B cell (primary cell): ENCODE measurements at regions not wholly inside any gene's neighbourhood (a gene's known extent, or its start where the extent isn't known, plus 50 kb on each side); places are given as distances from the start of the nearest gene placed in this dataset.

Source experiments
- ATAC-seq: fragments of 200-7000 bp; cut with Tn5 transposase; one replicate; pipeline ENCODE4 v1.10.0; 2021; ENCODE audit warnings: low read depth, mild to moderate bottlenecking, moderate number of reproducible peaks, moderate library complexity
- CTCF ChIA-PET: fragments of 350-600 bp; sonication (Branson Sonifier 250); formaldehyde crosslinking; loops from one replicate; lab custom pipeline; 2021; ENCODE audit warnings: antibody characterized with exemption, inconsistent platforms; lab: Charles Lee
- POLR2A ChIA-PET: fragments of 350-600 bp; sonication (Branson Sonifier 250); formaldehyde crosslinking; loops from one replicate; lab custom pipeline; 2021; ENCODE audit warnings: antibody characterized with exemption; lab: Charles Lee
- DNase-seq: peaks from one replicate; pipeline ENCODE4 v3.0.0; 2013
- H2AFZ ChIP-seq: 2 replicates; pipeline ENCODE4 v1.6.1; 2012; ENCODE audit warnings: mild to moderate bottlenecking, low read depth, low read length; ENCODE audit not compliant: insufficient read depth, poor library complexity, severe bottlenecking
- H3K27ac ChIP-seq, 2 donors: 1 replicate in 1 of 2; 2 replicates in 1 of 2; pipeline ENCODE4 v1.5.1; 2012 to 2013; ENCODE audit warnings: low read length in 2 of 2, mild to moderate bottlenecking in 2 of 2, moderate library complexity in 1 of 2
- H3K27me3 ChIP-seq, 4 experiments: fragments of 200-600 bp in 1 of 4; sonication (generic) in 1 of 4; replicated peaks in 1 of 4; 1 replicate in 2 of 4; 2 replicates in 2 of 4; pipeline versions ENCODE4 v1.6.1 to v1.7.0; 2013 to 2016; ENCODE audit warnings: low read length in 3 of 4, mild to moderate bottlenecking in 2 of 4, mixed read lengths in 1 of 4, moderate library complexity in 1 of 4; ENCODE audit not compliant: insufficient read depth in 4 of 4, control insufficient read depth in 3 of 4; ENCODE audit errors: control extremely low read depth in 1 of 4
- H3K36me3 ChIP-seq, 2 experiments: replicated peaks in 1 of 2; 1 replicate in 1 of 2; 2 replicates in 1 of 2; pipeline versions ENCODE4 v1.6.1 to v1.7.1; 2013; ENCODE audit warnings: low read length in 1 of 2; ENCODE audit not compliant: insufficient read depth in 2 of 2, control insufficient read depth in 1 of 2; ENCODE audit errors: control extremely low read depth in 1 of 2, extremely low read depth in 1 of 2
- H3K4me1 ChIP-seq, 2 donors: fragments of 200-600 bp in 1 of 2; sonication (generic) in 1 of 2; 1 replicate in 1 of 2; 2 replicates in 1 of 2; pipeline versions ENCODE4 v1.5.1 to v1.6.1; 2013 to 2017; ENCODE audit warnings: low read length in 2 of 2; ENCODE audit not compliant: control insufficient read depth in 2 of 2, insufficient read depth in 2 of 2
- H3K4me2 ChIP-seq: replicated peaks from 2 replicates; pipeline ENCODE3; 2012; ENCODE audit warnings: mild to moderate bottlenecking, low read depth, low read length; ENCODE audit not compliant: poor library complexity, severe bottlenecking
- H3K4me3 ChIP-seq, 5 experiments: fragments of 200-600 bp in 1 of 5; sonication (generic) in 1 of 5; 1 replicate in 3 of 5; 2 replicates in 2 of 5; pipeline versions ENCODE4 v1.5.1 to v1.7.0; 2011 to 2016; ENCODE audit warnings: low read length in 4 of 5, mild to moderate bottlenecking in 4 of 5, low read depth in 2 of 5, control low read depth in 1 of 5, moderate library complexity in 1 of 5; ENCODE audit not compliant: insufficient read depth in 1 of 5; ENCODE audit errors: control extremely low read depth in 1 of 5, extremely low read depth in 1 of 5
- H3K79me2 ChIP-seq: fragments of 200-600 bp; sonication (generic); one replicate; pipeline ENCODE4 v1.6.0; 2016; ENCODE audit warnings: low read length; ENCODE audit not compliant: control insufficient read depth, insufficient read depth
- H3K9ac ChIP-seq: fragments of 200-600 bp; sonication (generic); 2 replicates; pipeline ENCODE4 v1.6.1; 2017; ENCODE audit warnings: mild to moderate bottlenecking, low read length, moderate library complexity
- H3K9me3 ChIP-seq, 3 donors: one replicate each; pipeline versions ENCODE4 v1.6.1 to v1.7.1; 2013; ENCODE audit warnings: low read length in 2 of 3; ENCODE audit not compliant: control insufficient read depth in 2 of 3, insufficient read depth in 1 of 3; ENCODE audit errors: control extremely low read depth in 1 of 3
- H4K20me1 ChIP-seq: 2 replicates; pipeline ENCODE4 v1.6.0; 2012; ENCODE audit warnings: mild to moderate bottlenecking, low read length; ENCODE audit not compliant: insufficient read depth, control insufficient read depth, poor library complexity, severe bottlenecking
- H3K27ac Mint-ChIP-seq: one replicate; pipeline ENCODE4 v1.8.0; 2021; ENCODE audit warnings: mixed read lengths
- H3K27me3 Mint-ChIP-seq: one replicate; pipeline ENCODE4 v1.8.0; 2021; ENCODE audit warnings: mixed read lengths
- H3K4me1 Mint-ChIP-seq: one replicate; pipeline ENCODE4 v1.8.0; 2021; ENCODE audit warnings: mixed read lengths
- H3K4me3 Mint-ChIP-seq: one replicate; pipeline ENCODE4 v1.8.0; 2021; ENCODE audit warnings: mixed read lengths
- H3K9me3 Mint-ChIP-seq: one replicate; pipeline ENCODE4 v1.8.0; 2022; ENCODE audit warnings: mixed read lengths; ENCODE audit not compliant: insufficient read depth
- EZH2 ChIP-seq: IDR thresholded peaks from 2 replicates; pipeline ENCODE4 v1.6.1; 2012; ENCODE audit warnings: borderline replicate concordance, low read depth, mild to moderate bottlenecking, moderate library complexity, low read length; ENCODE audit not compliant: insufficient read depth, poor library complexity, severe bottlenecking
- WGBS: methylation state at CpG from one replicate; pipeline ENCODE4 v1.1.5; 2013; ENCODE audit warnings: missing lambda C conversion rate; ENCODE audit not compliant: insufficient coverage; 5-methylcytosine and 5-hydroxymethylcytosine counted together
- intact Hi-C: fragments of 100-400 bp; cut with micrococcal nuclease; formaldehyde crosslinking; loops from one replicate; pipeline ENCODE4 v1.10.0; 2022
- TF ChIP-seq, protein P1 (sequence below): fragments of 200-600 bp; IDR thresholded peaks from one replicate; pipeline ENCODE4 v1.8.0; 2022; ENCODE audit warnings: antibody characterized with exemption, mild to moderate bottlenecking

DNA sequence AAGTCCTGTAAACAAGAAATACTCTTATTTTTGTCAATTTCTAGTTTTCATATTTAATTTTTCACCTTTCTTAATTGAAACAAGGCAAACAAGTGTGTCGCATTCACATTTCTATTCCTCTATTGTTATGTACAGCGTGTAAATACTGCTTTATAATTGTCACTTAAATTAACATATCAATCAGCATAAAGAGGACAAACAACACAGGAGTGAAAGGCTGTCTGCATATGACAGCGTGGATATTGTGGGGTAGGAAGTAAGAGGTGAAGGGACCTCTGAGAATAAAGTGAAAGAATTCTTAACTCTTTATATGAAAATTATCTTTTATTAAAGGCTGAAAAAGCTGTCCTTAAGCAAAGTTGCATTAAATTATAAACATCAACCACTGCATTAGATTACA lies 797.9 kb upstream of the COBL start:
- no peaks in the 10 kb centered on the region for H3K27me3 Mint-ChIP-seq
- Histone ChIP-seq H2AFZ (no peak overlapping the region), H3K79me2 (no peaks in the 10 kb centered on the region), H3K4me2 (no peak overlapping the region), H3K36me3 (no peaks in the 10 kb centered on the region), H3K4me3 (no peak overlapping the region), H3K9ac (no peak overlapping the region), H4K20me1 (no peaks in the 10 kb centered on the region), H3K27ac (no peak overlapping the region), H3K9me3 (no peaks in the 10 kb centered on the region), H3K4me1 (no peaks in the 10 kb centered on the region), H3K27me3 (no peaks in the 10 kb centered on the region)
- DNase-seq, result no peak
- ChIA-PET CTCF (no interaction called here), POLR2A (no interaction called here)
- intact Hi-C loops, result no loop called here
- no peak overlapping the region for H3K4me3 Mint-ChIP-seq
- H3K27ac Mint-ChIP-seq, result no peak overlapping the region
- H3K4me1 Mint-ChIP-seq, result no peaks in the 10 kb centered on the region
- TF ChIP-seq, protein P1, sequence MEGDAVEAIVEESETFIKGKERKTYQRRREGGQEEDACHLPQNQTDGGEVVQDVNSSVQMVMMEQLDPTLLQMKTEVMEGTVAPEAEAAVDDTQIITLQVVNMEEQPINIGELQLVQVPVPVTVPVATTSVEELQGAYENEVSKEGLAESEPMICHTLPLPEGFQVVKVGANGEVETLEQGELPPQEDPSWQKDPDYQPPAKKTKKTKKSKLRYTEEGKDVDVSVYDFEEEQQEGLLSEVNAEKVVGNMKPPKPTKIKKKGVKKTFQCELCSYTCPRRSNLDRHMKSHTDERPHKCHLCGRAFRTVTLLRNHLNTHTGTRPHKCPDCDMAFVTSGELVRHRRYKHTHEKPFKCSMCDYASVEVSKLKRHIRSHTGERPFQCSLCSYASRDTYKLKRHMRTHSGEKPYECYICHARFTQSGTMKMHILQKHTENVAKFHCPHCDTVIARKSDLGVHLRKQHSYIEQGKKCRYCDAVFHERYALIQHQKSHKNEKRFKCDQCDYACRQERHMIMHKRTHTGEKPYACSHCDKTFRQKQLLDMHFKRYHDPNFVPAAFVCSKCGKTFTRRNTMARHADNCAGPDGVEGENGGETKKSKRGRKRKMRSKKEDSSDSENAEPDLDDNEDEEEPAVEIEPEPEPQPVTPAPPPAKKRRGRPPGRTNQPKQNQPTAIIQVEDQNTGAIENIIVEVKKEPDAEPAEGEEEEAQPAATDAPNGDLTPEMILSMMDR, result no peak
- no peak for TF ChIP-seq EZH2
- H3K9me3 Mint-ChIP-seq, result no peaks in the 10 kb centered on the region
- no peak for ATAC-seq
- WGBS, result no CpG with 5 or more reads among the region's 3 CpGs

GRCh38 chr7:52114056-52114455 lies 797.4 kb upstream of the COBL start:
- CTCF ChIA-PET, result no interaction called here
- intact Hi-C loops, result no loop called here
- no CpG with 5 or more reads among the region's 2 CpGs for WGBS

More at GRCh38 chr7:52114056-52114455, 797.4 kb upstream of the COBL start:
- H3K9me3 Mint-ChIP-seq, result no peaks in the 10 kb centered on the region
- Histone ChIP-seq H3K9ac (no peak overlapping the region), H3K4me3 (no peak overlapping the region), H3K27me3 (no peaks in the 10 kb centered on the region), H3K4me2 (no peak overlapping the region), H3K27ac (no peak overlapping the region), H3K9me3 (no peaks in the 10 kb centered on the region), H3K79me2 (no peaks in the 10 kb centered on the region), H3K4me1 (no peaks in the 10 kb centered on the region), H2AFZ (no peak overlapping the region), H3K36me3 (no peaks in the 10 kb centered on the region), H4K20me1 (no peaks in the 10 kb centered on the region)
- no peak overlapping the region for H3K4me3 Mint-ChIP-seq
- no peak for TF ChIP-seq EZH2
- TF ChIP-seq, protein P1, result no peak
- POLR2A ChIA-PET, result no interaction called here
- DNase-seq (no peak), ATAC-seq (no peak)
- H3K27me3 Mint-ChIP-seq, result no peaks in the 10 kb centered on the region
- no peaks in the 10 kb centered on the region for H3K4me1 Mint-ChIP-seq
- no peak overlapping the region for H3K27ac Mint-ChIP-seq
